ENCODE measurements at regions not wholly inside any gene's neighbourhood (a gene's known extent, or its start where the extent isn't known, plus 50 kb on each side); places are given as distances from the start of the nearest gene placed in this dataset.

DNA sequence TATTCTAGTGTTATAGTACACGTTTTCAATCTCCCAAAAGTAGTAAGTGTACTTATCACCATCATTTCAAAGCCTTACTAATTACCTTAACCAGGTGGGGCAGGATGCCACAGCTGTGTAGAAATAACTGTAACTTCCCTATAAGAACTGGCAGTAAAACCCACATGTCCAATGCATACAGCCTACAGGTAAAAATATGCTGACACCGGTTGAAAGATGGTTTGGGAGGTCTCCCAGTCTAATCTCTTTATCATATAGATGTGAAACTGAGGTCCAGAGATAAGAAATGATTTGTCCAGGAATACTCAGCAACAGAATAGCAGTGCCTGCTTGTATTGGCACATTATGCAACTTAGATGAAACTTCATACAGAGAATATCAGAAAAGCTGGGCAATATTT, 322.9 kb downstream of the BCL11A start:
- TF ChIP-seq, protein P1, sequence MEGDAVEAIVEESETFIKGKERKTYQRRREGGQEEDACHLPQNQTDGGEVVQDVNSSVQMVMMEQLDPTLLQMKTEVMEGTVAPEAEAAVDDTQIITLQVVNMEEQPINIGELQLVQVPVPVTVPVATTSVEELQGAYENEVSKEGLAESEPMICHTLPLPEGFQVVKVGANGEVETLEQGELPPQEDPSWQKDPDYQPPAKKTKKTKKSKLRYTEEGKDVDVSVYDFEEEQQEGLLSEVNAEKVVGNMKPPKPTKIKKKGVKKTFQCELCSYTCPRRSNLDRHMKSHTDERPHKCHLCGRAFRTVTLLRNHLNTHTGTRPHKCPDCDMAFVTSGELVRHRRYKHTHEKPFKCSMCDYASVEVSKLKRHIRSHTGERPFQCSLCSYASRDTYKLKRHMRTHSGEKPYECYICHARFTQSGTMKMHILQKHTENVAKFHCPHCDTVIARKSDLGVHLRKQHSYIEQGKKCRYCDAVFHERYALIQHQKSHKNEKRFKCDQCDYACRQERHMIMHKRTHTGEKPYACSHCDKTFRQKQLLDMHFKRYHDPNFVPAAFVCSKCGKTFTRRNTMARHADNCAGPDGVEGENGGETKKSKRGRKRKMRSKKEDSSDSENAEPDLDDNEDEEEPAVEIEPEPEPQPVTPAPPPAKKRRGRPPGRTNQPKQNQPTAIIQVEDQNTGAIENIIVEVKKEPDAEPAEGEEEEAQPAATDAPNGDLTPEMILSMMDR (IDR thresholded peaks at IDR 0.05; ENCODE audit: low read depth, low read length) = no peak
- no peak for TF ChIP-seq EZH2phosphoT487 (IDR thresholded peaks at IDR 0.05; ENCODE audit: low read depth)

Measured in OCI-LY3 (cell line).